HepG2 (cell line): ENCODE measurements at regions not wholly inside any gene's neighbourhood (a gene's known extent, or its start where the extent isn't known, plus 50 kb on each side); places are given as distances from the start of the nearest gene placed in this dataset.
"Not testable (repeated sequence)": the region's sequence is repeated elsewhere in the genome, so short reads cannot be mapped to it uniquely, and the experiment has no call there.

Experiments used
- FOXA3 ChIP-seq: IDR thresholded peaks from 2 replicates; pipeline ENCODE4 v1.6.1; 2016; ENCODE audit warnings: missing genetic modification reagents, missing compliant biosample characterization
- GATAD2A ChIP-seq: IDR thresholded peaks from 2 replicates; pipeline ENCODE4 v1.6.1; 2016
- HDAC2 ChIP-seq: sonication (generic); formaldehyde crosslinking; IDR thresholded peaks from 2 replicates; pipeline ENCODE4 v1.4.0; 2020; ENCODE audit warnings: missing genetic modification reagents
- KDM1A ChIP-seq: IDR thresholded peaks from 2 replicates; pipeline ENCODE4 v1.6.1; 2016; ENCODE audit warnings: missing compliant biosample characterization
- MYPOP ChIP-seq: sonication (generic); formaldehyde crosslinking; IDR thresholded peaks from 2 replicates; pipeline ENCODE4 v1.8.1; 2023; ENCODE audit warnings: mild to moderate bottlenecking, moderate library complexity, missing genetic modification reagents
- NR2F6 ChIP-seq, 2 experiments: IDR thresholded peaks; 2 replicates each; pipeline ENCODE4 v1.6.1; 2016; ENCODE audit warnings: antibody characterized with exemption in 1 of 2, mild to moderate bottlenecking in 1 of 2
- SALL1 ChIP-seq: sonication (generic); formaldehyde crosslinking; IDR thresholded peaks from 2 replicates; pipeline ENCODE4 v1.8.0; 2022; ENCODE audit warnings: mild to moderate bottlenecking, missing genetic modification reagents
- TF ChIP-seq, protein P1 (sequence below): sonication (generic); formaldehyde crosslinking; IDR thresholded peaks from 2 replicates; pipeline ENCODE4 v1.5.1; 2020; ENCODE audit warnings: mild to moderate bottlenecking, missing genetic modification reagents, borderline replicate concordance
- TF ChIP-seq, protein P2 (sequence below): IDR thresholded peaks from 2 replicates; pipeline ENCODE4 v1.6.1; 2016; ENCODE audit warnings: mild to moderate bottlenecking

DNA sequence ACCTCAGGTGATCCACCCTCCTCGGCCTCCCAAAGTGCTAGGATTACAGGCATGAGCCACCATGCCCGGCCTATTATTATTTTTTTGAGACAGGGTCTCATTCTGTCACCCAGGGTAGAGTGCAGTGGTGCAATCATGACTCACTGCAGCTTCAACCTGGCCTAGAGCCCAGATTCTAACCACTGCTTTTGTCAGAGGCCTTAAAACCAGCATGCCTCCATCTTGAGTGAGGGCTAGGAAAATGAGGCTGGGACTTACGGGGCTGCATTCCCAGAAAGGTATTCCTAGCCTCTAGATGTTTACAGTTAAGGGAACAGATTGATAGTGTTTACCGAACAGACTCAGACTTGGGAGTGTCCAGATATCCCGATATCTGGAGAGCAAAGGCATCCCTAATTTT lies 57.6 kb upstream of the ATF7IP2 start (continued):
- TF ChIP-seq MYPOP (CRISPR knock-in tag) (0 out of 2 replicates have a peak, but pooled peaks have one; percentile 23), HDAC2 (CRISPR knock-in tag) (0 out of 2 replicates have a peak, but pooled peaks have one; percentile 16), SALL1 (CRISPR knock-in tag) (peak; percentile 52; the same call in 1 of the 2 replicates), FOXA3 (CRISPR knock-in tag) (peak; percentile 21; the same call in 1 of the 2 replicates), KDM1A (CRISPR knock-in tag) (peak; percentile 59; the same call in 1 of the 2 replicates), GATAD2A (CRISPR knock-in tag) (peak; percentile 60), NR2F6 (CRISPR knock-in tag; IDR thresholded peaks at IDR 0.05) (0 out of 2 replicates have a peak, but pooled peaks have one; percentile 22)
- TF ChIP-seq, protein P1, sequence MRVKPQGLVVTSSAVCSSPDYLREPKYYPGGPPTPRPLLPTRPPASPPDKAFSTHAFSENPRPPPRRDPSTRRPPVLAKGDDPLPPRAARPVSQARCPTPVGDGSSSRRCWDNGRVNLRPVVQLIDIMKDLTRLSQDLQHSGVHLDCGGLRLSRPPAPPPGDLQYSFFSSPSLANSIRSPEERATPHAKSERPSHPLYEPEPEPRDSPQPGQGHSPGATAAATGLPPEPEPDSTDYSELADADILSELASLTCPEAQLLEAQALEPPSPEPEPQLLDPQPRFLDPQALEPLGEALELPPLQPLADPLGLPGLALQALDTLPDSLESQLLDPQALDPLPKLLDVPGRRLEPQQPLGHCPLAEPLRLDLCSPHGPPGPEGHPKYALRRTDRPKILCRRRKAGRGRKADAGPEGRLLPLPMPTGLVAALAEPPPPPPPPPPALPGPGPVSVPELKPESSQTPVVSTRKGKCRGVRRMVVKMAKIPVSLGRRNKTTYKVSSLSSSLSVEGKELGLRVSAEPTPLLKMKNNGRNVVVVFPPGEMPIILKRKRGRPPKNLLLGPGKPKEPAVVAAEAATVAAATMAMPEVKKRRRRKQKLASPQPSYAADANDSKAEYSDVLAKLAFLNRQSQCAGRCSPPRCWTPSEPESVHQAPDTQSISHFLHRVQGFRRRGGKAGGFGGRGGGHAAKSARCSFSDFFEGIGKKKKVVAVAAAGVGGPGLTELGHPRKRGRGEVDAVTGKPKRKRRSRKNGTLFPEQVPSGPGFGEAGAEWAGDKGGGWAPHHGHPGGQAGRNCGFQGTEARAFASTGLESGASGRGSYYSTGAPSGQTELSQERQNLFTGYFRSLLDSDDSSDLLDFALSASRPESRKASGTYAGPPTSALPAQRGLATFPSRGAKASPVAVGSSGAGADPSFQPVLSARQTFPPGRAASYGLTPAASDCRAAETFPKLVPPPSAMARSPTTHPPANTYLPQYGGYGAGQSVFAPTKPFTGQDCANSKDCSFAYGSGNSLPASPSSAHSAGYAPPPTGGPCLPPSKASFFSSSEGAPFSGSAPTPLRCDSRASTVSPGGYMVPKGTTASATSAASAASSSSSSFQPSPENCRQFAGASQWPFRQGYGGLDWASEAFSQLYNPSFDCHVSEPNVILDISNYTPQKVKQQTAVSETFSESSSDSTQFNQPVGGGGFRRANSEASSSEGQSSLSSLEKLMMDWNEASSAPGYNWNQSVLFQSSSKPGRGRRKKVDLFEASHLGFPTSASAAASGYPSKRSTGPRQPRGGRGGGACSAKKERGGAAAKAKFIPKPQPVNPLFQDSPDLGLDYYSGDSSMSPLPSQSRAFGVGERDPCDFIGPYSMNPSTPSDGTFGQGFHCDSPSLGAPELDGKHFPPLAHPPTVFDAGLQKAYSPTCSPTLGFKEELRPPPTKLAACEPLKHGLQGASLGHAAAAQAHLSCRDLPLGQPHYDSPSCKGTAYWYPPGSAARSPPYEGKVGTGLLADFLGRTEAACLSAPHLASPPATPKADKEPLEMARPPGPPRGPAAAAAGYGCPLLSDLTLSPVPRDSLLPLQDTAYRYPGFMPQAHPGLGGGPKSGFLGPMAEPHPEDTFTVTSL = peak; percentile 46; the same call in 1 of the 2 replicates
- TF ChIP-seq, protein P2, sequence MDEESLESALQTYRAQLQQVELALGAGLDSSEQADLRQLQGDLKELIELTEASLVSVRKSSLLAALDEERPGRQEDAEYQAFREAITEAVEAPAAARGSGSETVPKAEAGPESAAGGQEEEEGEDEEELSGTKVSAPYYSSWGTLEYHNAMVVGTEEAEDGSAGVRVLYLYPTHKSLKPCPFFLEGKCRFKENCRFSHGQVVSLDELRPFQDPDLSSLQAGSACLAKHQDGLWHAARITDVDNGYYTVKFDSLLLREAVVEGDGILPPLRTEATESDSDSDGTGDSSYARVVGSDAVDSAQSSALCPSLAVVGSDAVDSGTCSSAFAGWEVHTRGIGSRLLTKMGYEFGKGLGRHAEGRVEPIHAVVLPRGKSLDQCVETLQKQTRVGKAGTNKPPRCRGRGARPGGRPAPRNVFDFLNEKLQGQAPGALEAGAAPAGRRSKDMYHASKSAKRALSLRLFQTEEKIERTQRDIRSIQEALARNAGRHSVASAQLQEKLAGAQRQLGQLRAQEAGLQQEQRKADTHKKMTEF (CRISPR knock-in tag) = peak; percentile 62
- TF ChIP-seq NR2F6 (IDR thresholded peaks at IDR 0.05) = not testable (repeated sequence)
